Endothelial cell of umbilical vein (primary cell): ENCODE measurements at regions not wholly inside any gene's neighbourhood (a gene's known extent, or its start where the extent isn't known, plus 50 kb on each side); places are given as distances from the start of the nearest gene placed in this dataset.

Experiments used
- BruUV-seq: library from RNA; stranded (reverse); fragments of 400-500 nt; replicated peaks from 2 replicates; lab custom pipeline; 2021; lab: Mats Ljungman, UMichigan
- CTCF ChIA-PET: fragments of 300-600, 350-600 bp; sonication (Branson Sonifier 250); formaldehyde crosslinking; loops from one replicate; lab custom pipeline; 2021; ENCODE audit warnings: antibody characterized with exemption, inconsistent platforms; lab: Charles Lee
- POLR2A ChIA-PET: fragments of 300-600, 350-600 bp; sonication (Branson Sonifier 250); formaldehyde crosslinking; loops from one replicate; lab custom pipeline; 2021; ENCODE audit warnings: antibody characterized with exemption, inconsistent platforms; lab: Charles Lee
- DNase-seq: peaks from one replicate; pipeline ENCODE4 v3.0.0-alpha.2; 2011; ENCODE audit warnings: low read depth, low spot score
- FAIRE-seq: peaks from 2 replicates; lab custom pipeline; 2011; peaks lifted over from hg19 to GRCh38; lab: Jason Lieb, UNC
- H2AFZ ChIP-seq: 2 replicates; pipeline ENCODE4 v1.6.0; 2012; ENCODE audit warnings: low read depth, low read length, control low read depth, inconsistent platforms
- H3K27ac ChIP-seq: 2 replicates; pipeline ENCODE4 v1.5.1; 2011; ENCODE audit warnings: low read depth, mild to moderate bottlenecking, control low read depth, low read length, moderate library complexity; ENCODE audit not compliant: insufficient read depth
- H3K27me3 ChIP-seq, 2 experiments: 2 replicates each; pipeline versions ENCODE4 v1.6.0 to v1.6.1; 2011; ENCODE audit warnings: low read length in 2 of 2, mixed read lengths in 1 of 2; ENCODE audit not compliant: control insufficient read depth in 2 of 2, insufficient read depth in 2 of 2
- H3K36me3 ChIP-seq, 2 experiments: 2 replicates in 1 of 2; 3 replicates in 1 of 2; pipeline ENCODE4 v1.5.1; 2011; ENCODE audit warnings: low read length in 2 of 2, mild to moderate bottlenecking in 1 of 2, moderate library complexity in 1 of 2; ENCODE audit not compliant: control insufficient read depth in 2 of 2, insufficient read depth in 2 of 2; ENCODE audit errors: extremely low read depth in 1 of 2
- H3K4me1 ChIP-seq: 3 replicates; pipeline ENCODE4 v1.5.1; 2011; ENCODE audit warnings: mild to moderate bottlenecking, low read length; ENCODE audit not compliant: control insufficient read depth, insufficient read depth; ENCODE audit errors: extremely low read depth
- H3K4me2 ChIP-seq: 2 replicates; pipeline ENCODE4 v1.6.1; 2011; ENCODE audit warnings: low read length, control low read depth, mixed read lengths; ENCODE audit not compliant: insufficient read depth
- H3K4me3 ChIP-seq, 3 experiments: fragments of 200-600 bp in 1 of 3; sonication (generic), shearing (Covaris generic) in 1 of 3; replicated peaks in 1 of 3; 2 replicates each; pipeline ENCODE4 v1.5.1; 2011 to 2016; ENCODE audit warnings: control low read depth in 3 of 3, low read length in 3 of 3, mild to moderate bottlenecking in 2 of 3, inconsistent platforms in 1 of 3, low read depth in 1 of 3, moderate library complexity in 1 of 3; ENCODE audit not compliant: insufficient read depth in 1 of 3
- H3K79me2 ChIP-seq: 2 replicates; pipeline ENCODE4 v1.6.0; 2012; ENCODE audit warnings: low read length, inconsistent platforms; ENCODE audit not compliant: control insufficient read depth, insufficient read depth
- H3K9ac ChIP-seq: replicated peaks from 2 replicates; pipeline ENCODE3; 2011; ENCODE audit warnings: low read length, control low read depth; ENCODE audit not compliant: insufficient read depth; ENCODE audit errors: extremely low read depth
- H3K9me1 ChIP-seq: replicated peaks from 3 replicates; pipeline ENCODE4 v1.6.0; 2011; ENCODE audit warnings: mild to moderate bottlenecking, low read length; ENCODE audit not compliant: control insufficient read depth, insufficient read depth; ENCODE audit errors: extremely low read depth
- H3K9me3 ChIP-seq: replicated peaks from 2 replicates; pipeline ENCODE4 v1.5.1; 2012; ENCODE audit warnings: low read length, inconsistent platforms; ENCODE audit not compliant: control insufficient read depth, insufficient read depth
- H4K20me1 ChIP-seq: replicated peaks from 2 replicates; pipeline ENCODE3; 2011; ENCODE audit warnings: mild to moderate bottlenecking, low read length; ENCODE audit not compliant: control insufficient read depth, insufficient read depth; ENCODE audit errors: extremely low read depth
- EZH2 ChIP-seq: IDR thresholded peaks from 2 replicates; pipeline ENCODE4 v1.6.1; 2012; ENCODE audit warnings: borderline replicate concordance, low read depth, mild to moderate bottlenecking, moderate library complexity, low read length, inconsistent platforms; ENCODE audit not compliant: severe bottlenecking
- FOS ChIP-seq: IDR thresholded peaks from 2 replicates; pipeline ENCODE4 v1.6.1; 2011; ENCODE audit warnings: mild to moderate bottlenecking, low read length, moderate library complexity, borderline replicate concordance; ENCODE audit not compliant: insufficient read depth
- GATA2 ChIP-seq: IDR thresholded peaks from 2 replicates; pipeline ENCODE4 v1.7.0; 2011; ENCODE audit warnings: low read depth, mild to moderate bottlenecking, moderate library complexity, mixed read lengths, low read length; ENCODE audit not compliant: insufficient read length, insufficient read depth
- JUN ChIP-seq: IDR thresholded peaks from 2 replicates; pipeline ENCODE4 v1.6.1; 2011; ENCODE audit warnings: borderline replicate concordance, low read depth; ENCODE audit not compliant: insufficient read length, insufficient read depth
- MYC ChIP-seq: IDR thresholded peaks from one replicate; pipeline ENCODE4 v1.6.1; 2011; ENCODE audit warnings: mild to moderate bottlenecking, low read depth, low read length
- POLR2A ChIP-seq: IDR thresholded peaks from 2 replicates; pipeline ENCODE4 v1.6.1; 2012; ENCODE audit warnings: low read depth, mild to moderate bottlenecking, control low read depth, low read length
- POLR2AphosphoS5 ChIP-seq: IDR thresholded peaks from 2 replicates; pipeline ENCODE4 v1.6.1; 2012; ENCODE audit warnings: low read depth, mild to moderate bottlenecking, control low read depth, low read length, moderate library complexity; ENCODE audit not compliant: insufficient read depth
- dilution Hi-C: fragments of 300-500 bp; cut with MboI; formaldehyde crosslinking; loops from one replicate; pipeline ENCODE4 v1.15.0; 2019; ENCODE audit warnings: low sequenced_read_pairs; ENCODE audit not compliant: extremely low pct_ligation_motif_present
- intact Hi-C: fragments of 100-400 bp; cut with micrococcal nuclease; formaldehyde crosslinking; loops from one replicate; pipeline ENCODE4 v1.10.0; 2022
- TF ChIP-seq, protein P1 (sequence below): IDR thresholded peaks from 2 replicates; pipeline ENCODE4 v1.6.1; 2011; ENCODE audit not compliant: insufficient read depth, insufficient read length
- TF ChIP-seq, protein P2 (sequence below), 2 donors: IDR thresholded peaks; 1 replicate in 1 of 2; 2 replicates in 1 of 2; pipeline ENCODE4 v1.5.1; 2011; ENCODE audit warnings: low read length in 2 of 2, mild to moderate bottlenecking in 2 of 2, moderate library complexity in 2 of 2, control low read depth in 1 of 2, inconsistent platforms in 1 of 2, low read depth in 1 of 2; ENCODE audit not compliant: insufficient read depth in 1 of 2; ENCODE audit errors: extremely low read depth in 1 of 2

DNA sequence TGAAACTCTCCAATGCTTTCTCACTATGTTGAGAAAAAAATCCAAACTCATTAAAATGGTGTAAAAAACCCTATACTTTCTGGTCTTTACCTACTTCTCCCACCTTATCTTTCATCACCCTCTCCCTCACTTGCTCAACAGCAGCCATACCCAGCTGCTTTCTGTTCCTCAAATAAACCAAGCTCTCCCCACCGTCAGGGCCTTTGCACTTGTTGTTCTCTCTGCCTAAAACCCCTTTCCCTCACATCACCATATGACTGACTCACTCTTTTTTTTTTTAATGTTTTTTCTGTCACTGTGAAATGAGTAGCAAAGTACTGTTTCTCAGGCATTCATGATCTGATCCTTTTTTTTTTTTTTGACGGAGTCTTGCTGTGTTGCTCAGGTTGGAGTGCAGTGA is 122.3 kb upstream of the TMEM164 start:
- dilution Hi-C loops (no loop called here), intact Hi-C loops (no loop called here)
- POLR2A ChIA-PET = no interaction called here
- H3K9me1 ChIP-seq = no peaks in the 10 kb centered on the region
- no peak overlapping the region for H3K9ac ChIP-seq
- no TSS peak for BruUV-seq
- CTCF ChIA-PET = interaction anchor here (1.6 to 1.7 kb wide), 2 partner anchors 9 to 11 kb away, joined by 5 to 7 read pairs; no protein-coding TSS in a partner anchor
- TF ChIP-seq MYC (no peak), JUN (no peak), POLR2AphosphoS5 (no peak), GATA2 (no peak), EZH2 (no peak), FOS (no peak), POLR2A (no peak)
- TF ChIP-seq, protein P1, sequence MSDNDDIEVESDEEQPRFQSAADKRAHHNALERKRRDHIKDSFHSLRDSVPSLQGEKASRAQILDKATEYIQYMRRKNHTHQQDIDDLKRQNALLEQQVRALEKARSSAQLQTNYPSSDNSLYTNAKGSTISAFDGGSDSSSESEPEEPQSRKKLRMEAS = no peak
- TF ChIP-seq, protein P2, sequence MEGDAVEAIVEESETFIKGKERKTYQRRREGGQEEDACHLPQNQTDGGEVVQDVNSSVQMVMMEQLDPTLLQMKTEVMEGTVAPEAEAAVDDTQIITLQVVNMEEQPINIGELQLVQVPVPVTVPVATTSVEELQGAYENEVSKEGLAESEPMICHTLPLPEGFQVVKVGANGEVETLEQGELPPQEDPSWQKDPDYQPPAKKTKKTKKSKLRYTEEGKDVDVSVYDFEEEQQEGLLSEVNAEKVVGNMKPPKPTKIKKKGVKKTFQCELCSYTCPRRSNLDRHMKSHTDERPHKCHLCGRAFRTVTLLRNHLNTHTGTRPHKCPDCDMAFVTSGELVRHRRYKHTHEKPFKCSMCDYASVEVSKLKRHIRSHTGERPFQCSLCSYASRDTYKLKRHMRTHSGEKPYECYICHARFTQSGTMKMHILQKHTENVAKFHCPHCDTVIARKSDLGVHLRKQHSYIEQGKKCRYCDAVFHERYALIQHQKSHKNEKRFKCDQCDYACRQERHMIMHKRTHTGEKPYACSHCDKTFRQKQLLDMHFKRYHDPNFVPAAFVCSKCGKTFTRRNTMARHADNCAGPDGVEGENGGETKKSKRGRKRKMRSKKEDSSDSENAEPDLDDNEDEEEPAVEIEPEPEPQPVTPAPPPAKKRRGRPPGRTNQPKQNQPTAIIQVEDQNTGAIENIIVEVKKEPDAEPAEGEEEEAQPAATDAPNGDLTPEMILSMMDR (IDR thresholded peaks at IDR 0.05; ENCODE audit: extremely low read depth in 1 of 2, insufficient read depth in 1 of 2, low read depth in 1 of 2, low read length in 2 of 2) = no peak
- H4K20me1 ChIP-seq = no peaks in the 10 kb centered on the region
- H3K36me3 ChIP-seq = no peaks in the 10 kb centered on the region
- H2AFZ ChIP-seq = no peak overlapping the region
- no peak overlapping the region for H3K4me2 ChIP-seq
- no peak for FAIRE-seq
- H3K27me3 ChIP-seq = peaks cover 0 to 2% of the 10 kb centered on the region in 2 experiments
- DNase-seq = no peak
- H3K9me3 ChIP-seq = no peaks in the 10 kb centered on the region
- no peaks in the 10 kb centered on the region for H3K4me1 ChIP-seq
- H3K79me2 ChIP-seq = no peaks in the 10 kb centered on the region
- H3K4me3 ChIP-seq = no peak overlapping the region
- no peak overlapping the region for H3K27ac ChIP-seq
